HEK293 (cell line): ENCODE measurements at regions not wholly inside any gene's neighbourhood (a gene's known extent, or its start where the extent isn't known, plus 50 kb on each side); places are given as distances from the start of the nearest gene placed in this dataset.
A peak's percentile ranks its signal among the peaks of the same experiment; 100 is the strongest.

Source experiments
- CTCF ChIA-PET: fragments of 350-600 bp; formaldehyde crosslinking; extraction: SDS; loops from one replicate; lab custom pipeline; 2021; ENCODE audit warnings: antibody characterized with exemption; lab: Yijun Ruan, JAX
- POLR2A ChIA-PET: fragments of 300-600 bp; formaldehyde crosslinking; extraction: SDS; loops from one replicate; lab custom pipeline; 2020; ENCODE audit warnings: antibody characterized with exemption, inconsistent platforms; lab: Yijun Ruan, JAX
- H3K27ac ChIP-seq: fragments of 200-500 bp; sonication (Bioruptor generic); 2 replicates; pipeline ENCODE4 v1.5.1; 2014; ENCODE audit warnings: low read depth, low read length, control low read depth, inconsistent platforms; ENCODE audit errors: extremely low read depth
- H3K36me3 ChIP-seq, 2 experiments: fragments of 200-500 bp in 1 of 2; sonication (Bioruptor generic) in 1 of 2; 1 replicate in 1 of 2; 2 replicates in 1 of 2; pipeline ENCODE4 v1.5.1; 2014 to 2017; ENCODE audit warnings: inconsistent platforms in 2 of 2, low read length in 2 of 2; ENCODE audit not compliant: control insufficient read depth in 2 of 2, insufficient read depth in 1 of 2
- H3K4me1 ChIP-seq: fragments of 200-500 bp; sonication (Bioruptor generic); 2 replicates; pipeline ENCODE4 v1.5.1; 2014; ENCODE audit warnings: mild to moderate bottlenecking, low read length, inconsistent platforms; ENCODE audit not compliant: control insufficient read depth, insufficient read depth
- H3K4me3 ChIP-seq: 2 replicates; pipeline ENCODE4 v1.5.1; 2011; ENCODE audit warnings: low read depth, mild to moderate bottlenecking, control low read depth, low read length, moderate library complexity
- H3K9me3 ChIP-seq: fragments of 200-500 bp; sonication (Bioruptor generic); 2 replicates; pipeline ENCODE4 v1.5.1; 2014; ENCODE audit warnings: low read depth, low read length, inconsistent platforms; ENCODE audit not compliant: control insufficient read depth, insufficient read depth
- EGR2 ChIP-seq: fragments of 450-650 bp; formaldehyde crosslinking; IDR thresholded peaks from 2 replicates; pipeline ENCODE4 v1.5.1; 2016; ENCODE audit warnings: low read depth, missing biosample characterization, missing genetic modification characterization
- HOXD13 ChIP-seq: sonication (generic); formaldehyde crosslinking; IDR thresholded peaks from 2 replicates; pipeline ENCODE4 v1.8.0; 2022; ENCODE audit warnings: missing genetic modification reagents, borderline replicate concordance
- PATZ1 ChIP-seq: fragments of 450-650 bp; formaldehyde crosslinking; IDR thresholded peaks from 2 replicates; pipeline ENCODE4 v1.5.1; 2016; ENCODE audit warnings: missing biosample characterization, missing genetic modification characterization
- SETDB1 ChIP-seq: IDR thresholded peaks from one replicate; pipeline ENCODE4 v1.6.1; 2017; ENCODE audit warnings: mild to moderate bottlenecking, low read length, moderate library complexity, mixed read lengths; ENCODE audit not compliant: insufficient read length
- TRIM28 ChIP-seq: IDR thresholded peaks from 2 replicates; pipeline ENCODE4 v1.6.1; 2011; ENCODE audit warnings: low read length, control low read depth, borderline replicate concordance
- ZNF138 ChIP-seq: fragments of 450-650 bp; formaldehyde crosslinking; IDR thresholded peaks from 2 replicates; pipeline ENCODE4 v1.5.1; 2016; ENCODE audit warnings: missing biosample characterization, missing genetic modification characterization, borderline replicate concordance
- ZNF561 ChIP-seq: fragments of 450-650 bp; IDR thresholded peaks from 2 replicates; pipeline ENCODE4 v1.5.1; 2018; ENCODE audit warnings: missing biosample characterization, missing genetic modification characterization, borderline replicate concordance
- ZNF830 ChIP-seq: fragments of 450-650 bp; IDR thresholded peaks from 2 replicates; pipeline ENCODE4 v1.5.0; 2018; ENCODE audit warnings: missing biosample characterization, missing genetic modification characterization, low read depth, mild to moderate bottlenecking, moderate library complexity
- ZSCAN5A ChIP-seq: fragments of 450-650 bp; formaldehyde crosslinking; IDR thresholded peaks from 2 replicates; pipeline ENCODE4 v1.5.1; 2016; ENCODE audit warnings: missing biosample characterization, missing genetic modification characterization
- TF ChIP-seq, protein P1 (sequence below): fragments of 450-650 bp; formaldehyde crosslinking; IDR thresholded peaks from 2 replicates; pipeline ENCODE4 v1.5.1; 2017; ENCODE audit warnings: missing biosample characterization, missing genetic modification characterization
- TF ChIP-seq, protein P2 (sequence below): fragments of 450-650 bp; formaldehyde crosslinking; conservative IDR thresholded peaks from 2 replicates; pipeline ENCODE4 v1.5.1; 2016; ENCODE audit warnings: low read depth, missing biosample characterization, missing genetic modification characterization

DNA sequence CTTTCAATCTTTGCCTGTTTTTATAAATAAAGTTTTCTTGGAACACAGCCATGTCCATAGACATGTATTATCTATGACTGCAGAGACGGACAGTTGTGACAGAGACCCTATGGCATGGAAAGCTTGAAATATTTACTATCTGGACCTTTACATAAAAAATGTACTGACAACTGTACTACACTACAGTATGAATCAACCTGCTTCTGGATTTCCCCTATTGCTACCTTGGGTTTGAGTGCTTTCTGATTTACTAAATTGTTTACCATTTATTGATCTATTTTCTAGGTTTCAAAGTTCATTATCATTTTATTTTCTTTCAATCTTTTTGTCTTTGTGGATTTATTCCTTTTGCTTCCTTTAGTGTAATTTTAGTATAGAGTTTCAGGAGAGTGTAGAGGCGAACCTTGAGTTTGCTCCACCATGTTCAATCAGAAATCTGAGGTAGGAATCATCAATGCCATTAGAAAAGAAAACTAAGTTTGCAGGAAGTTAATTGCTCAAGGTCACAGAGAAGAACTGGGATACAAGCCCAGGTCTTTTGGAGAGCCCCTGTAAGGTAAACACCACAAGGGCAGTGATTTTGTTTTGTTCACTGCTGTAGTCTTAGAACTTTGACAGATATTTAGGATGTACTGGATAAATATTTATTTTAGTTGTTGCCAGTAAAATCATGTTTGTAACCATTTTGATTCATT lies 352.8 kb upstream of the SYNCRIP start (continued):
- TF ChIP-seq, protein P1, sequence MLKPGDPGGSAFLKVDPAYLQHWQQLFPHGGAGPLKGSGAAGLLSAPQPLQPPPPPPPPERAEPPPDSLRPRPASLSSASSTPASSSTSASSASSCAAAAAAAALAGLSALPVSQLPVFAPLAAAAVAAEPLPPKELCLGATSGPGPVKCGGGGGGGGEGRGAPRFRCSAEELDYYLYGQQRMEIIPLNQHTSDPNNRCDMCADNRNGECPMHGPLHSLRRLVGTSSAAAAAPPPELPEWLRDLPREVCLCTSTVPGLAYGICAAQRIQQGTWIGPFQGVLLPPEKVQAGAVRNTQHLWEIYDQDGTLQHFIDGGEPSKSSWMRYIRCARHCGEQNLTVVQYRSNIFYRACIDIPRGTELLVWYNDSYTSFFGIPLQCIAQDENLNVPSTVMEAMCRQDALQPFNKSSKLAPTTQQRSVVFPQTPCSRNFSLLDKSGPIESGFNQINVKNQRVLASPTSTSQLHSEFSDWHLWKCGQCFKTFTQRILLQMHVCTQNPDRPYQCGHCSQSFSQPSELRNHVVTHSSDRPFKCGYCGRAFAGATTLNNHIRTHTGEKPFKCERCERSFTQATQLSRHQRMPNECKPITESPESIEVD (tag by site-specific recombination): no peak

DNA sequence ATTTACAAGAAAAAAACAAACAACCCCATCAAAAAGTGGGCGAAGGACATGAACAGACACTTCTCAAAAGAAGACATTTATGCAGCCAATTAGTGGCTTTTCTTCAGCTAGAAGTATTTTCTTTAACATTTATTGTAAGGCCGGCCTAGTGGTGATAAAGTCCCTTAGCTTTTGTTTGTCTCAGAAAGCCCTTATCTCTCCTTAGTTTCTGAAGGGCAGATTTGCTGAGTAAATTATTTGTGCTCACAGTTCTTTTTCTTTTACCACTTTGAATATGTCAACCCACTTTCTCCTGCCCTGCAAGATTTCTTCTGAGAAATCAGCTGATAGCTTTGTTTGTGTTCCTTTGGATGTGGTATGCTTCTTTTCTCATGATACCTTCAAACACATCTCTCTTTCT lies 344.0 kb upstream of the SYNCRIP start:
- H3K27ac ChIP-seq: no peak overlapping the region
- no peaks in the 10 kb centered on the region for H3K9me3 ChIP-seq
- no peaks in the 10 kb centered on the region for H3K36me3 ChIP-seq
- H3K4me3 ChIP-seq: no peak overlapping the region
- H3K4me1 ChIP-seq: no peaks in the 10 kb centered on the region
- ChIA-PET CTCF (no interaction called here), POLR2A (no interaction called here)
- TF ChIP-seq HOXD13: no peak
- TF ChIP-seq, protein P2, sequence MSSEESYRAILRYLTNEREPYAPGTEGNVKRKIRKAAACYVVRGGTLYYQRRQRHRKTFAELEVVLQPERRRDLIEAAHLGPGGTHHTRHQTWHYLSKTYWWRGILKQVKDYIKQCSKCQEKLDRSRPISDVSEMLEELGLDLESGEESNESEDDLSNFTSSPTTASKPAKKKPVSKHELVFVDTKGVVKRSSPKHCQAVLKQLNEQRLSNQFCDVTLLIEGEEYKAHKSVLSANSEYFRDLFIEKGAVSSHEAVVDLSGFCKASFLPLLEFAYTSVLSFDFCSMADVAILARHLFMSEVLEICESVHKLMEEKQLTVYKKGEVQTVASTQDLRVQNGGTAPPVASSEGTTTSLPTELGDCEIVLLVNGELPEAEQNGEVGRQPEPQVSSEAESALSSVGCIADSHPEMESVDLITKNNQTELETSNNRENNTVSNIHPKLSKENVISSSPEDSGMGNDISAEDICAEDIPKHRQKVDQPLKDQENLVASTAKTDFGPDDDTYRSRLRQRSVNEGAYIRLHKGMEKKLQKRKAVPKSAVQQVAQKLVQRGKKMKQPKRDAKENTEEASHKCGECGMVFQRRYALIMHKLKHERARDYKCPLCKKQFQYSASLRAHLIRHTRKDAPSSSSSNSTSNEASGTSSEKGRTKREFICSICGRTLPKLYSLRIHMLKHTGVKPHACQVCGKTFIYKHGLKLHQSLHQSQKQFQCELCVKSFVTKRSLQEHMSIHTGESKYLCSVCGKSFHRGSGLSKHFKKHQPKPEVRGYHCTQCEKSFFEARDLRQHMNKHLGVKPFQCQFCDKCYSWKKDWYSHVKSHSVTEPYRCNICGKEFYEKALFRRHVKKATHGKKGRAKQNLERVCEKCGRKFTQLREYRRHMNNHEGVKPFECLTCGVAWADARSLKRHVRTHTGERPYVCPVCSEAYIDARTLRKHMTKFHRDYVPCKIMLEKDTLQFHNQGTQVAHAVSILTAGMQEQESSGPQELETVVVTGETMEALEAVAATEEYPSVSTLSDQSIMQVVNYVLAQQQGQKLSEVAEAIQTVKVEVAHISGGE: no peak
- no peak for TF ChIP-seq TRIM28
- no peak for TF ChIP-seq PATZ1
- TF ChIP-seq ZNF561 (tag by site-specific recombination): no peak
- TF ChIP-seq SETDB1: peak; percentile 78

DNA sequence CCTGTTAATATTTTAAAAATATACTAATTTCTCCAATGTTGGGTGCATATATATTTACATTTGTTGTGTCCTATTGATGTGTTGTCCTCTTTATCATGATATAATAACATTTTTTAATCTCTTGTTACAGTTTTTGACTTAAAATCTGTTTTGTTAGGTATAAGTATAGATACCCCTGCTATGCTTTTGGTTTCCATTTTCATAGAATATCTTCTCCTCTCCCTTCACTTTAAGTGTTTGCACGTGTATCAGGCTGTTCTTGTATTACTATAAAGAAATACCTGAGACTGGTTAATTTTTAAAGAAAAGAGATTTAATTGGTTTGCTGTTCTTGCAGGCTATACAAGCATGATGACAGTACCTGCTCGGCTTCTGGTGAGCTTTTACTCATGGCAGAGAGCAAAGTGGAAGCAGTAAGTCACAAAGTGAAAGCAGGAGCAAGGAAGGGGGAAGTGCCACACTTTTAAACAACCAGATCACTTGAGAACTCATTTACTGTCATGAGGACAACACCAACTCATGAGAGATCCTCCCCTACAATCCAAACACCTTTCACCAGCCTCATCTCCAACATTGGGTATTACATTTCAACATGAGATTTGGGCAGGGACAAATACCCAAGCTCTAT lies 340.5 kb upstream of the SYNCRIP start:
- Histone ChIP-seq H3K36me3 (no peaks in the 10 kb centered on the region), H3K4me1 (no peaks in the 10 kb centered on the region)
- TF ChIP-seq ZSCAN5A (tag by site-specific recombination): no peak
- no peak for TF ChIP-seq ZNF830 (tag by site-specific recombination)
- no peak for TF ChIP-seq EGR2
- TF ChIP-seq ZNF138 (tag by site-specific recombination): no peak
- TF ChIP-seq, all 188 proteins: peak for 0
- CTCF ChIA-PET: interaction anchor here (0.7 to 1.0 kb wide), 2 partner anchors 60 to 815 kb away, joined by 3 to 5 read pairs; no protein-coding TSS in a partner anchor
- H3K27ac ChIP-seq: no peak overlapping the region
- H3K9me3 ChIP-seq: no peaks in the 10 kb centered on the region
- POLR2A ChIA-PET: no interaction called here
- no peak overlapping the region for H3K4me3 ChIP-seq
